Nephron progenitor cell (in vitro differentiated cells): ENCODE measurements at regions not wholly inside any gene's neighbourhood (a gene's known extent, or its start where the extent isn't known, plus 50 kb on each side); places are given as distances from the start of the nearest gene placed in this dataset.
"Not testable (repeated sequence)": the region's sequence is repeated elsewhere in the genome, so short reads cannot be mapped to it uniquely, and the experiment has no call there.

Experiments
- DNase-seq: peaks from one replicate; pipeline ENCODE4 v3.0.0; 2021
- H3K27ac Mint-ChIP-seq: 2 replicates; pipeline ENCODE4 v1.8.0; 2021; ENCODE audit warnings: mild to moderate bottlenecking, moderate library complexity, mixed read lengths
- H3K27me3 Mint-ChIP-seq: 2 replicates; pipeline ENCODE4 v1.8.0; 2021; ENCODE audit warnings: mild to moderate bottlenecking, low read depth, mixed read lengths; ENCODE audit not compliant: poor library complexity
- H3K36me3 Mint-ChIP-seq: 2 replicates; pipeline ENCODE4 v1.8.0; 2021; ENCODE audit warnings: low read depth, mixed read lengths
- H3K4me1 Mint-ChIP-seq: 2 replicates; pipeline ENCODE4 v1.8.0; 2021; ENCODE audit warnings: mixed read lengths
- H3K4me3 Mint-ChIP-seq: 2 replicates; pipeline ENCODE4 v1.8.0; 2021; ENCODE audit warnings: mild to moderate bottlenecking, moderate library complexity, mixed read lengths
- H3K9me3 Mint-ChIP-seq: 2 replicates; pipeline ENCODE4 v1.8.0; 2021; ENCODE audit warnings: mild to moderate bottlenecking, moderate library complexity, mixed read lengths
- CTCF ChIP-seq: fragments of 200-600 bp; sonication (generic); IDR thresholded peaks from 2 replicates; pipeline ENCODE4 v1.5.0; 2021; ENCODE audit warnings: antibody characterized with exemption

- no peak overlapping the region for H3K27ac Mint-ChIP-seq
- no peak for DNase-seq
- no peak overlapping the region for H3K4me3 Mint-ChIP-seq
- H3K36me3 Mint-ChIP-seq: no peaks in the 10 kb centered on the region
- H3K4me1 Mint-ChIP-seq: no peaks in the 10 kb centered on the region
- no peaks in the 10 kb centered on the region for H3K9me3 Mint-ChIP-seq
- no peak for TF ChIP-seq CTCF
- H3K27me3 Mint-ChIP-seq: no peaks in the 10 kb centered on the region
Measured at GRCh38 chr4:170804930-170805329, 715.2 kb upstream of the AADAT start.

- Mint-ChIP-seq H3K36me3 (no peaks in the 10 kb centered on the region), H3K27me3 (no peaks in the 10 kb centered on the region), H3K4me1 (no peaks in the 10 kb centered on the region), H3K9me3 (no peaks in the 10 kb centered on the region), H3K27ac (no peak overlapping the region), H3K4me3 (no peak overlapping the region)
- no peak for TF ChIP-seq CTCF
- no peak for DNase-seq
Measured at GRCh38 chr4:170803492-170803891, 713.7 kb upstream of the AADAT start.

- no peak overlapping the region for H3K4me3 Mint-ChIP-seq
- no peaks in the 10 kb centered on the region for H3K4me1 Mint-ChIP-seq
- TF ChIP-seq CTCF: no peak
- DNase-seq: no peak
- no peaks in the 10 kb centered on the region for H3K9me3 Mint-ChIP-seq
- H3K36me3 Mint-ChIP-seq: no peaks in the 10 kb centered on the region
- no peak overlapping the region for H3K27ac Mint-ChIP-seq
- peaks cover 4% of the 10 kb centered on the region for H3K27me3 Mint-ChIP-seq
Measured at GRCh38 chr4:170801771-170802170, 712.0 kb upstream of the AADAT start.

- Mint-ChIP-seq H3K4me1 (no peaks in the 10 kb centered on the region), H3K9me3 (peaks cover 10% of the 10 kb centered on the region), H3K4me3 (no peak overlapping the region), H3K27ac (no peak overlapping the region), H3K36me3 (no peaks in the 10 kb centered on the region), H3K27me3 (peaks cover 4% of the 10 kb centered on the region)
- no peak for TF ChIP-seq CTCF
- no peak for DNase-seq
Measured at GRCh38 chr4:170794525-170794924, 704.8 kb upstream of the AADAT start.

GRCh38 chr4:170788540-170789051 lies 698.8 kb upstream of the AADAT start:
- Mint-ChIP-seq H3K4me3 (peak overlapping the region; percentile 73), H3K9me3 (peaks cover 19% of the 10 kb centered on the region), H3K27ac (peak overlapping the region; percentile 78)
- H3K36me3 Mint-ChIP-seq, DNase-seq, H3K27me3 Mint-ChIP-seq, H3K4me1 Mint-ChIP-seq: not testable (repeated sequence)

GRCh38 chr4:170777663-170778062 lies 687.9 kb upstream of the AADAT start:
- H3K27me3 Mint-ChIP-seq: peaks cover 4% of the 10 kb centered on the region
- H3K9me3 Mint-ChIP-seq: no peaks in the 10 kb centered on the region
- H3K36me3 Mint-ChIP-seq: no peaks in the 10 kb centered on the region
- H3K4me1 Mint-ChIP-seq: no peaks in the 10 kb centered on the region
- no peak for TF ChIP-seq CTCF
- H3K4me3 Mint-ChIP-seq: no peak overlapping the region
- no peak overlapping the region for H3K27ac Mint-ChIP-seq
- DNase-seq: no peak
